BLaER1 treated with 17β-estradiol and CSF1 and Interleukin-3, amounts not matched to agents 10 nM and 100 nM (cell line): ENCODE measurements at regions not wholly inside any gene's neighbourhood (a gene's known extent, or its start where the extent isn't known, plus 50 kb on each side); places are given as distances from the start of the nearest gene placed in this dataset.

ENCODE experiments used
- H3K27ac ChIP-seq, 11 experiments: shearing (Covaris generic); formaldehyde crosslinking; 2 replicates each; pipeline ENCODE4 v1.8.1; 2022
- H3K27me3 ChIP-seq, 11 experiments: shearing (Covaris generic); formaldehyde crosslinking; 2 replicates each; pipeline ENCODE4 v1.8.1; 2022
- H3K36me3 ChIP-seq, 11 experiments: shearing (Covaris generic); formaldehyde crosslinking; 2 replicates each; pipeline ENCODE4 v1.8.1; 2022
- H3K4me1 ChIP-seq, 10 experiments: shearing (Covaris generic); formaldehyde crosslinking; 2 replicates each; pipeline ENCODE4 v1.8.1; 2022
- H3K4me2 ChIP-seq, 11 experiments: shearing (Covaris generic); formaldehyde crosslinking; 2 replicates each; pipeline ENCODE4 v1.8.1; 2022
- H3K4me3 ChIP-seq, 10 experiments: shearing (Covaris generic); formaldehyde crosslinking; 2 replicates each; pipeline ENCODE4 v1.8.1; 2022
- H3K9ac ChIP-seq, 11 experiments: shearing (Covaris generic); formaldehyde crosslinking; 2 replicates each; pipeline ENCODE4 v1.8.1; 2022
- H3K9me3 ChIP-seq, 11 experiments: shearing (Covaris generic); formaldehyde crosslinking; replicated peaks in 1 of 11; 2 replicates each; pipeline ENCODE4 v1.8.1; 2022
- H4K20me1 ChIP-seq, 11 experiments: shearing (Covaris generic); formaldehyde crosslinking; 2 replicates each; pipeline ENCODE4 v1.8.1; 2022
- Cebpa-rat ChIP-seq, 11 experiments: shearing (Covaris generic); IDR thresholded peaks; 2 replicates each; pipeline ENCODE4 v1.8.1; 2022

DNA sequence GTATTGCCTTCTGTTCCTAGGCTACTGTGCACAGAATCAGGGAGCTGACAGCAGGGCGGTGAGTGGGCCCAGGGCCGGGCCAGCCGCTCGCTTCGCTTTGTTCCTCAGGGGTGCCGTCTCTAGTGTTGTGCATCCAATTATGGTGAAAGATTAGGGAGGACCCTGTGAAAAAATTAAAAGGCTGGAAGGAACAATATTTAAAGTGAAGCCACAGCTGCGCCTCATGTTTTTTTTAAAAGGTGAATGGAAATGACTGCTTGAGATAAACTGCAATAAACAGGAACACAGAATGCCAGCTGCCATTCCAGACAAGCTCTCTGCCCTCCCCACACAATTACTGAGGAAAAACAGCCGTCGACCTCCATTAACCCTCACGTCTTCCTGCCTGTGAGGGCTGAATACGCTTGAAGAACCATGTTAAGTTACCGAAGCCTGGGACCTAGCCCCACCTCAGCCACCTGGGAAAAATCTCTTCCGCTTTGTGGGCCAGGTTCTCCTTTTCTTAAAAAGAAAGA is 132.0 kb upstream of the IL12A start:
- peaks cover 35 to 60% (median 50%) of the 10 kb centered on the region in 10 experiments for H3K4me1 ChIP-seq
- H3K4me2 ChIP-seq, result peak overlapping the region in 9 of 11 experiments; percentile 1 to 49 (median 36); a peak in 15 of 22 replicates
- no peak for TF ChIP-seq Cebpa-rat (IDR thresholded peaks at IDR 0.05)
- no peaks in the 10 kb centered on the region for H3K36me3 ChIP-seq
- peak overlapping the region in 3 of 11 experiments; percentile 8 to 43 (median 33); a peak in 2 of 22 replicates for H3K27ac ChIP-seq
- no peaks in the 10 kb centered on the region for H3K27me3 ChIP-seq
- no peaks in the 10 kb centered on the region for H3K9me3 ChIP-seq
- H3K9ac ChIP-seq, result no peak overlapping the region
- H4K20me1 ChIP-seq, result no peaks in the 10 kb centered on the region
- no peak overlapping the region for H3K4me3 ChIP-seq

DNA sequence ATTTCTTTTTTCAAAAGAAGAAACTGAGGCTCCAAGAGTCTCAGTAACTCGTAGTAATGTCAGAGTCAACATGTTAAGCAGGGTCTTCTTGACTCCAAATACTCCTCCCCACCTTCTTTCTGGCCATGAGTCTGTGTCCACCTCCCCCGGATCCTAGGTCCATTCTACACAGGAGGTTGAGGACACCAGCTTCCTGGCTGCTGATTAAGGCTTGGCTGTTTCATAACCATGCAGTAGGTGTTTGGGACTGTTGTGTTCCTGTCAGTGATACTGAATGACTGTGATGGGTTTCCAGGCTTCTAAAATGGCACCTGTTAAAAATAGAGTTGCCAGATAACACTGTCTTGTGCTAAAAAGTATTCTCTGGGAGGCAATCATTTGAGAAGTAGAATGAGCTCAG is 130.8 kb upstream of the IL12A start:
- Histone ChIP-seq H3K4me1 (peaks cover 26 to 60% (median 45%) of the 10 kb centered on the region in 10 experiments), H3K4me3 (no peak overlapping the region), H3K9me3 (no peaks in the 10 kb centered on the region), H3K4me2 (peak overlapping the region in 2 of 11 experiments; percentile 2 to 5; a peak in 1 of 22 replicates), H3K27ac (peak overlapping the region in 1 of 11 experiments; percentile 29; a peak in 2 of 22 replicates), H3K27me3 (no peaks in the 10 kb centered on the region), H3K9ac (no peak overlapping the region), H4K20me1 (no peaks in the 10 kb centered on the region), H3K36me3 (no peaks in the 10 kb centered on the region)
- TF ChIP-seq Cebpa-rat (IDR thresholded peaks at IDR 0.05), result no peak

GRCh38 chr3:159858650-159859049 is 130.0 kb upstream of the IL12A start:
- no peaks in the 10 kb centered on the region for H3K9me3 ChIP-seq
- H3K27me3 ChIP-seq, result no peaks in the 10 kb centered on the region
- H3K36me3 ChIP-seq, result no peaks in the 10 kb centered on the region
- no peaks in the 10 kb centered on the region for H4K20me1 ChIP-seq
- no peak overlapping the region for H3K4me2 ChIP-seq
- no peak for TF ChIP-seq Cebpa-rat (IDR thresholded peaks at IDR 0.05)
- no peak overlapping the region for H3K4me3 ChIP-seq
- peaks cover 20 to 53% (median 39%) of the 10 kb centered on the region in 10 experiments for H3K4me1 ChIP-seq
- peak overlapping the region in 4 of 11 experiments; percentile 8 to 91 (median 20); a peak in 4 of 22 replicates for H3K27ac ChIP-seq
- no peak overlapping the region for H3K9ac ChIP-seq

- Histone ChIP-seq H3K4me3 (no peak overlapping the region), H3K27ac (peak overlapping the region in 8 of 11 experiments; percentile 68 to 91 (median 82); a peak in 14 of 22 replicates), H3K36me3 (no peaks in the 10 kb centered on the region), H3K4me1 (peaks cover 20 to 50% (median 39%) of the 10 kb centered on the region in 10 experiments), H4K20me1 (no peaks in the 10 kb centered on the region), H3K9me3 (no peaks in the 10 kb centered on the region), H3K4me2 (peak overlapping the region in 9 of 11 experiments; percentile 70 to 85 (median 79); a peak in 17 of 22 replicates), H3K9ac (peak overlapping the region in 1 of 11 experiments; percentile 77; a peak in 2 of 22 replicates), H3K27me3 (no peaks in the 10 kb centered on the region)
- no peak for TF ChIP-seq Cebpa-rat (IDR thresholded peaks at IDR 0.05)
These were observed 129.2 kb upstream of the IL12A start for GRCh38 chr3:159859424-159859823.

DNA sequence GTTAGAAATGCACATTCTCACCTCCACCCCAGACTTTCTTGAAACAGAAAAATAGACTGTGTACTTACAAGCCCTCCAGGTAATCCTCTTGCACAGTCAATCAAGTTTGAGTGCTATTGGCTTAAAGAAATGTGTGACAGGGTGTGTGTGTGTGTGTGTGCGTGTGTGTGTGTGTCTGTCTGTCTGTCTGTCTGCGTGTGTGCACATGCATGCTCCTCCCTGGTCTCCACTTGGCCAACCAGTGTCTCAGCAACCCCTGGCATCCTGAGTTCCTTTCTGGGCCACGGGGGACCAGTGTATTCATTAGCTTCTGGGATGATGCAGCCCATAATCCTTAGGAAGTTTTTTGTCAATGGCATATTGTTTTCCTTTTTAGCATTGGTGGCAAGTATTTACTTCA is 128.8 kb upstream of the IL12A start:
- H3K27me3 ChIP-seq, result no peaks in the 10 kb centered on the region
- peak overlapping the region in 8 of 11 experiments; percentile 68 to 91 (median 82); a peak in 17 of 22 replicates for H3K27ac ChIP-seq
- no peak overlapping the region for H3K4me3 ChIP-seq
- H3K4me2 ChIP-seq, result peak overlapping the region in 10 of 11 experiments; percentile 70 to 85 (median 78); a peak in 18 of 22 replicates
- no peaks in the 10 kb centered on the region for H3K36me3 ChIP-seq
- no peaks in the 10 kb centered on the region for H4K20me1 ChIP-seq
- H3K4me1 ChIP-seq, result peaks cover 20 to 50% (median 39%) of the 10 kb centered on the region in 10 experiments
- TF ChIP-seq Cebpa-rat (IDR thresholded peaks at IDR 0.05), result no peak
- peak overlapping the region in 5 of 11 experiments; percentile 57 to 77 (median 68); a peak in 7 of 22 replicates for H3K9ac ChIP-seq
- H3K9me3 ChIP-seq, result no peaks in the 10 kb centered on the region

GRCh38 chr3:159860269-159861116 is 128.1 kb upstream of the IL12A start:
- Histone ChIP-seq H3K4me2 (peak overlapping the region; percentile 60 to 85 (median 77)), H4K20me1 (no peaks in the 10 kb centered on the region), H3K27me3 (no peaks in the 10 kb centered on the region), H3K4me1 (peaks cover 20 to 50% (median 39%) of the 10 kb centered on the region in 10 experiments), H3K9ac (peak overlapping the region in 9 of 11 experiments; percentile 31 to 77 (median 57); a peak in 16 of 22 replicates), H3K9me3 (no peaks in the 10 kb centered on the region), H3K4me3 (peak overlapping the region in 3 of 10 experiments; percentile 18 to 29 (median 19); a peak in 4 of 20 replicates), H3K27ac (peak overlapping the region in 9 of 11 experiments; percentile 54 to 91 (median 80); a peak in 19 of 22 replicates), H3K36me3 (no peaks in the 10 kb centered on the region)
- TF ChIP-seq Cebpa-rat (IDR thresholded peaks at IDR 0.05), result peak in 6 of 11 experiments; percentile 21 to 76 (median 50); a peak in 5 of 22 replicates

DNA sequence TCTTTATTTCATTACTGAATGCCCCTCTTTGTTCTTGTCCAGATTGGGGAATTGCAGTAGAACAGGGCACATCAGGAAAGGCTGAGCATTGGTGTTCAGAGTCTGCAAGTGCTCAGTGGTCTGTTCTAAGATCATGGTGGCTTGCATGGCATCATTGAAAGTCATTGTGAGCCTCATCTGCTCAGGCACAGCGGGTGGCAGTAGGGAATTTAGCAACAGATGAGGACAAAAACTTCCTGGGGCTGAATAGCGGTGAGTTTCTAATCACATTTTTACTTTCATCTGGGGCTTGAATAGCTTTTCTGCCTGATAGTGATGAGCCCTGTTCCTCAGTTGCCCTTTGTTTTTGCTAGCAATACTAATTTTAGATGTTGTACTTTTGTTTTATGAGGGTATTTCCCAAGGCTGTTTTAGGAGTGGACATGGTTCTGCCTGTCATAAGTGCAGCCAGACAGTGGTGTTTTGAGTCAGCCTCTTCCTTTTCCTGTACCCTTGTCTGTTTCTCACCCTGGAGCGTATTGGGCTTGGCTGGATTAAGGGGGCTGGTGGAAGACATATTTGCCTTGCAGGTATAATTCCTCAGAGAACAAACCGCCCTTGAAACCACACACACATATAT is 127.2 kb upstream of the IL12A start:
- H3K4me2 ChIP-seq, result peak overlapping the region; percentile 60 to 85 (median 77)
- no peak for TF ChIP-seq Cebpa-rat (IDR thresholded peaks at IDR 0.05)
- peaks cover 20 to 48% (median 38%) of the 10 kb centered on the region in 10 experiments for H3K4me1 ChIP-seq
- H3K9ac ChIP-seq, result peak overlapping the region in 9 of 11 experiments; percentile 31 to 77 (median 57); a peak in 16 of 22 replicates
- peak overlapping the region in 3 of 10 experiments; percentile 9 to 29 (median 18); a peak in 4 of 20 replicates for H3K4me3 ChIP-seq
- no peaks in the 10 kb centered on the region for H4K20me1 ChIP-seq
- H3K27me3 ChIP-seq, result no peaks in the 10 kb centered on the region
- H3K27ac ChIP-seq, result peak overlapping the region in 10 of 11 experiments; percentile 41 to 91 (median 80); a peak in 19 of 22 replicates
- H3K36me3 ChIP-seq, result no peaks in the 10 kb centered on the region
- H3K9me3 ChIP-seq, result no peaks in the 10 kb centered on the region

GRCh38 chr3:159865041-159865579 is 123.5 kb upstream of the IL12A start:
- Histone ChIP-seq H4K20me1 (no peaks in the 10 kb centered on the region), H3K9me3 (no peaks in the 10 kb centered on the region), H3K27me3 (no peaks in the 10 kb centered on the region), H3K36me3 (no peaks in the 10 kb centered on the region; a peak in 1 of 22 replicates), H3K4me1 (peaks cover 18 to 29% (median 23%) of the 10 kb centered on the region in 10 experiments), H3K4me3 (no peak overlapping the region), H3K9ac (no peak overlapping the region), H3K27ac (no peak overlapping the region), H3K4me2 (no peak overlapping the region)
- TF ChIP-seq Cebpa-rat (IDR thresholded peaks at IDR 0.05), result no peak
